ENCODE measurements at regions not wholly inside any gene's neighbourhood (a gene's known extent, or its start where the extent isn't known, plus 50 kb on each side); places are given as distances from the start of the nearest gene placed in this dataset.

GRCh38 chr5:60148366-60148765 is 254.8 kb upstream of the PDE4D start:
- intact Hi-C loops (cut with micrococcal nuclease), result no loop called here
- Histone ChIP-seq H4K20me1 (ENCODE audit: low read length) (no peaks in the 10 kb centered on the region), H3K9me3 (ENCODE audit: low read length) (no peaks in the 10 kb centered on the region), H3K36me3 (ENCODE audit: low read depth, low read length) (no peaks in the 10 kb centered on the region), H3K27ac (ENCODE audit: low read length) (no peak overlapping the region), H3K4me2 (ENCODE audit: low read length) (no peak overlapping the region), H3K27me3 (ENCODE audit: low read length) (0 out of 2 replicates have a peak, but pooled peaks cover 12% of the 10 kb centered on the region), H3K4me1 (ENCODE audit: insufficient read depth, low read length) (no peaks in the 10 kb centered on the region), H3K4me3 (ENCODE audit: low read length) (no peak overlapping the region), H3K9ac (ENCODE audit: low read length) (no peak overlapping the region), H2AFZ (ENCODE audit: low read length) (no peak overlapping the region), H3F3A (ENCODE audit: low read length, unreplicated experiment) (no peaks in the 10 kb centered on the region), H3K9me2 (replicated peaks; ENCODE audit: low read length) (no peaks in the 10 kb centered on the region), H3K79me2 (ENCODE audit: low read length) (no peaks in the 10 kb centered on the region)
- ATAC-seq (no peak), DNase-seq (peak; percentile 24)
- POLR2A ChIA-PET (ENCODE audit: unreplicated experiment), result no interaction called here
- BruUV-seq (replicated peaks), result no TSS peak
- CTCF ChIA-PET, result no interaction called here
- no peak for TF ChIP-seq EZH2phosphoT487 (IDR thresholded peaks at IDR 0.05; ENCODE audit: borderline replicate concordance, low read length)
- no peak for TF ChIP-seq CTCF (conservative IDR thresholded peaks at IDR 0.05; ENCODE audit: low read depth, low read length)
- TF ChIP-seq EZH2 (IDR thresholded peaks at IDR 0.05; ENCODE audit: low read length, unreplicated experiment), result no peak

- ChIA-PET POLR2A (ENCODE audit: unreplicated experiment) (no interaction called here), CTCF (no interaction called here)
- H2AFZ ChIP-seq (ENCODE audit: low read length), result no peak overlapping the region
- no peak overlapping the region for H3K4me3 ChIP-seq (ENCODE audit: low read length)
- no peak overlapping the region for H3K4me2 ChIP-seq (ENCODE audit: low read length)
- ATAC-seq, result no peak
- intact Hi-C loops (cut with micrococcal nuclease), result no loop called here
- H3K79me2 ChIP-seq (ENCODE audit: low read length), result no peaks in the 10 kb centered on the region
- no peaks in the 10 kb centered on the region for H3F3A ChIP-seq (ENCODE audit: low read length, unreplicated experiment)
- TF ChIP-seq EZH2 (IDR thresholded peaks at IDR 0.05; ENCODE audit: low read length, unreplicated experiment) (no peak), EZH2phosphoT487 (IDR thresholded peaks at IDR 0.05; ENCODE audit: borderline replicate concordance, low read length) (no peak), CTCF (conservative IDR thresholded peaks at IDR 0.05; ENCODE audit: low read depth, low read length) (no peak)
- no peaks in the 10 kb centered on the region for H3K36me3 ChIP-seq (ENCODE audit: low read depth, low read length)
- H4K20me1 ChIP-seq (ENCODE audit: low read length), result no peaks in the 10 kb centered on the region
- H3K4me1 ChIP-seq (ENCODE audit: insufficient read depth, low read length), result no peaks in the 10 kb centered on the region
- DNase-seq, result no peak
- no TSS peak for BruUV-seq (replicated peaks)
- no peaks in the 10 kb centered on the region for H3K9me2 ChIP-seq (replicated peaks; ENCODE audit: low read length)
- H3K9me3 ChIP-seq (ENCODE audit: low read length), result no peaks in the 10 kb centered on the region
- 0 out of 2 replicates have a peak, but pooled peaks cover 7% of the 10 kb centered on the region for H3K27me3 ChIP-seq (ENCODE audit: low read length)
- H3K27ac ChIP-seq (ENCODE audit: low read length), result no peak overlapping the region
- no peak overlapping the region for H3K9ac ChIP-seq (ENCODE audit: low read length)
Measured at GRCh38 chr5:60147791-60148190, 254.3 kb upstream of the PDE4D start.

GRCh38 chr5:60143942-60144549 is 250.5 kb upstream of the PDE4D start:
- Histone ChIP-seq H3K4me2 (ENCODE audit: low read length) (no peak overlapping the region), H3K9me3 (ENCODE audit: low read length) (no peaks in the 10 kb centered on the region), H3K27me3 (ENCODE audit: low read length) (0 out of 2 replicates have a peak, but pooled peaks cover 5% of the 10 kb centered on the region), H4K20me1 (ENCODE audit: low read length) (no peaks in the 10 kb centered on the region), H3K79me2 (ENCODE audit: low read length) (no peaks in the 10 kb centered on the region), H3K36me3 (ENCODE audit: low read depth, low read length) (no peaks in the 10 kb centered on the region), H3K4me1 (ENCODE audit: insufficient read depth, low read length) (no peaks in the 10 kb centered on the region), H3K27ac (ENCODE audit: low read length) (no peak overlapping the region), H3K9ac (ENCODE audit: low read length) (no peak overlapping the region), H3K9me2 (replicated peaks; ENCODE audit: low read length) (no peaks in the 10 kb centered on the region), H2AFZ (ENCODE audit: low read length) (no peak overlapping the region), H3K4me3 (ENCODE audit: low read length) (no peak overlapping the region), H3F3A (ENCODE audit: low read length, unreplicated experiment) (no peaks in the 10 kb centered on the region)
- TF ChIP-seq EZH2phosphoT487 (IDR thresholded peaks at IDR 0.05; ENCODE audit: borderline replicate concordance, low read length), result no peak
- TF ChIP-seq CTCF (conservative IDR thresholded peaks at IDR 0.05; ENCODE audit: low read depth, low read length), result no peak
- TF ChIP-seq EZH2 (IDR thresholded peaks at IDR 0.05; ENCODE audit: low read length, unreplicated experiment), result no peak
- ChIA-PET POLR2A (ENCODE audit: unreplicated experiment) (no interaction called here), CTCF (no interaction called here)
- BruUV-seq (replicated peaks), result no TSS peak
- DNase-seq (no peak), ATAC-seq (no peak)
- intact Hi-C loops (cut with micrococcal nuclease), result no loop called here
